HEK293 (cell line): ENCODE measurements at regions not wholly inside any gene's neighbourhood (a gene's known extent, or its start where the extent isn't known, plus 50 kb on each side); places are given as distances from the start of the nearest gene placed in this dataset.

Experiments
- CTCF ChIA-PET: fragments of 350-600 bp; formaldehyde crosslinking; extraction: SDS; loops from one replicate; lab custom pipeline; 2021; ENCODE audit warnings: antibody characterized with exemption; lab: Yijun Ruan, JAX
- POLR2A ChIA-PET: fragments of 300-600 bp; formaldehyde crosslinking; extraction: SDS; loops from one replicate; lab custom pipeline; 2020; ENCODE audit warnings: antibody characterized with exemption, inconsistent platforms; lab: Yijun Ruan, JAX
- H3K27ac ChIP-seq: fragments of 200-500 bp; sonication (Bioruptor generic); 2 replicates; pipeline ENCODE4 v1.5.1; 2014; ENCODE audit warnings: low read depth, low read length, control low read depth, inconsistent platforms; ENCODE audit errors: extremely low read depth
- H3K36me3 ChIP-seq, 2 experiments: fragments of 200-500 bp in 1 of 2; sonication (Bioruptor generic) in 1 of 2; 1 replicate in 1 of 2; 2 replicates in 1 of 2; pipeline ENCODE4 v1.5.1; 2014 to 2017; ENCODE audit warnings: inconsistent platforms in 2 of 2, low read length in 2 of 2; ENCODE audit not compliant: control insufficient read depth in 2 of 2, insufficient read depth in 1 of 2
- H3K4me1 ChIP-seq: fragments of 200-500 bp; sonication (Bioruptor generic); 2 replicates; pipeline ENCODE4 v1.5.1; 2014; ENCODE audit warnings: mild to moderate bottlenecking, low read length, inconsistent platforms; ENCODE audit not compliant: control insufficient read depth, insufficient read depth
- H3K4me3 ChIP-seq: 2 replicates; pipeline ENCODE4 v1.5.1; 2011; ENCODE audit warnings: low read depth, mild to moderate bottlenecking, control low read depth, low read length, moderate library complexity
- H3K9me3 ChIP-seq: fragments of 200-500 bp; sonication (Bioruptor generic); 2 replicates; pipeline ENCODE4 v1.5.1; 2014; ENCODE audit warnings: low read depth, low read length, inconsistent platforms; ENCODE audit not compliant: control insufficient read depth, insufficient read depth
- HIC1 ChIP-seq: fragments of 450-650 bp; formaldehyde crosslinking; IDR thresholded peaks from 2 replicates; pipeline ENCODE4 v1.5.1; 2016; ENCODE audit warnings: missing biosample characterization, missing genetic modification characterization
- YY1 ChIP-seq: fragments of 450-650 bp; formaldehyde crosslinking; IDR thresholded peaks from 2 replicates; pipeline ENCODE4 v1.5.1; 2018; ENCODE audit warnings: missing biosample characterization, missing genetic modification characterization
- ZBTB11 ChIP-seq: fragments of 450-650 bp; formaldehyde crosslinking; conservative IDR thresholded peaks from 2 replicates; pipeline ENCODE4 v1.5.1; 2016; ENCODE audit warnings: low read depth, missing biosample characterization, missing genetic modification characterization
- ZBTB21 ChIP-seq: fragments of 450-650 bp; formaldehyde crosslinking; IDR thresholded peaks from 2 replicates; pipeline ENCODE4 v1.5.1; 2017; ENCODE audit warnings: missing biosample characterization, missing genetic modification characterization
- ZNF112 ChIP-seq: fragments of 450-650 bp; formaldehyde crosslinking; IDR thresholded peaks from 2 replicates; pipeline ENCODE4 v1.5.0; 2017; ENCODE audit warnings: missing biosample characterization, missing genetic modification characterization
- ZNF146 ChIP-seq: fragments of 450-650 bp; formaldehyde crosslinking; IDR thresholded peaks from 2 replicates; pipeline ENCODE4 v1.5.1; 2016; ENCODE audit warnings: missing biosample characterization, missing genetic modification characterization
- ZNF2 ChIP-seq: fragments of 450-650 bp; formaldehyde crosslinking; IDR thresholded peaks from 2 replicates; pipeline ENCODE4 v1.5.1; 2016; ENCODE audit warnings: missing biosample characterization, missing genetic modification characterization
- ZNF211 ChIP-seq: fragments of 450-650 bp; formaldehyde crosslinking; IDR thresholded peaks from 2 replicates; pipeline ENCODE4 v1.5.1; 2016; ENCODE audit warnings: low read depth, missing biosample characterization, missing genetic modification characterization
- ZNF26 ChIP-seq: fragments of 450-650 bp; formaldehyde crosslinking; IDR thresholded peaks from 2 replicates; pipeline ENCODE4 v1.5.1; 2016; ENCODE audit warnings: missing biosample characterization, missing genetic modification characterization
- ZNF423 ChIP-seq: fragments of 450-650 bp; formaldehyde crosslinking; IDR thresholded peaks from 2 replicates; pipeline ENCODE4 v1.5.1; 2016; ENCODE audit warnings: missing biosample characterization, missing genetic modification characterization
- ZNF596 ChIP-seq: fragments of 450-650 bp; IDR thresholded peaks from 2 replicates; pipeline ENCODE4 v1.5.0; 2018; ENCODE audit warnings: missing biosample characterization, mild to moderate bottlenecking, missing genetic modification characterization, moderate library complexity
- ZNF624 ChIP-seq: fragments of 450-650 bp; formaldehyde crosslinking; IDR thresholded peaks from 2 replicates; pipeline ENCODE4 v1.5.1; 2017; ENCODE audit warnings: missing biosample characterization, missing genetic modification characterization
- ZNF707 ChIP-seq: fragments of 450-650 bp; formaldehyde crosslinking; IDR thresholded peaks from 2 replicates; pipeline ENCODE4 v1.5.1; 2016; ENCODE audit warnings: missing biosample characterization, missing genetic modification characterization
- ZSCAN16 ChIP-seq: fragments of 450-650 bp; formaldehyde crosslinking; IDR thresholded peaks from 2 replicates; pipeline ENCODE4 v1.5.1; 2016; ENCODE audit warnings: missing biosample characterization, missing genetic modification characterization
- ZSCAN4 ChIP-seq: fragments of 450-650 bp; formaldehyde crosslinking; IDR thresholded peaks from 2 replicates; pipeline ENCODE4 v1.5.1; 2017; ENCODE audit warnings: missing biosample characterization, missing genetic modification characterization

GRCh38 chr15:46278062-46278461 lies 643.2 kb downstream of the SQOR start (continued):
- TF ChIP-seq ZNF112 (tag by site-specific recombination) (no peak), ZNF211 (tag by site-specific recombination) (no peak), ZNF423 (tag by site-specific recombination) (no peak)

GRCh38 chr15:46278486-46279090 lies 643.8 kb downstream of the SQOR start:
- H3K27ac ChIP-seq, result no peak overlapping the region
- ChIA-PET POLR2A (no interaction called here), CTCF (no interaction called here)
- no peaks in the 10 kb centered on the region for H3K9me3 ChIP-seq
- H3K4me3 ChIP-seq, result no peak overlapping the region
- no peaks in the 10 kb centered on the region for H3K4me1 ChIP-seq
- H3K36me3 ChIP-seq, result no peaks in the 10 kb centered on the region
- no peak for TF ChIP-seq HIC1 (tag by site-specific recombination)
- TF ChIP-seq ZSCAN4 (tag by site-specific recombination), result no peak
- TF ChIP-seq ZNF596 (tag by site-specific recombination), result no peak
- no peak for TF ChIP-seq ZNF2 (tag by site-specific recombination)
- TF ChIP-seq ZNF707, result no peak
- TF ChIP-seq ZBTB21, result no peak
- TF ChIP-seq ZBTB11, result no peak
- no peak for TF ChIP-seq ZNF26 (tag by site-specific recombination)
- TF ChIP-seq ZSCAN16, result no peak
- no peak for TF ChIP-seq ZNF146
- no peak for TF ChIP-seq ZNF112 (tag by site-specific recombination)
- TF ChIP-seq ZNF624 (tag by site-specific recombination), result no peak
- no peak for TF ChIP-seq YY1 (tag by site-specific recombination)
